IMR-90 (cell line): ENCODE measurements at regions not wholly inside any gene's neighbourhood (a gene's known extent, or its start where the extent isn't known, plus 50 kb on each side); places are given as distances from the start of the nearest gene placed in this dataset.

Source experiments
- ATAC-seq: fragments of 200-7000 bp; cut with Tn5 transposase; 2 replicates; pipeline ENCODE4 v1.9.1; 2020; ENCODE audit warnings: low read depth, mild to moderate bottlenecking, moderate library complexity
- BruUV-seq: library from RNA; stranded (reverse); fragments of 400-500 nt; replicated peaks from 2 replicates; lab custom pipeline; 2021; lab: Mats Ljungman, UMichigan
- CTCF ChIA-PET: fragments of 300-600 bp; formaldehyde crosslinking; extraction: SDS; loops from one replicate; lab custom pipeline; 2021; ENCODE audit warnings: antibody characterized with exemption; lab: Yijun Ruan, JAX
- POLR2A ChIA-PET: fragments of 300-600 bp; sonication (Branson Sonifier 250); formaldehyde crosslinking; loops from one replicate; lab custom pipeline; 2022; ENCODE audit warnings: antibody characterized with exemption; ENCODE audit not compliant: unreplicated experiment; lab: Charles Lee
- DNase-seq: peaks from one replicate; pipeline ENCODE4 v3.0.0; 2013
- H2AFZ ChIP-seq: replicated peaks from 2 replicates; pipeline ENCODE3; 2013; ENCODE audit warnings: low read length, mild to moderate bottlenecking; ENCODE audit not compliant: poor library complexity
- H2AK5ac ChIP-seq: 2 replicates; pipeline ENCODE4 v1.6.1; 2013; ENCODE audit warnings: low read depth, low read length, inconsistent platforms
- H2AK9ac ChIP-seq: replicated peaks from 2 replicates; pipeline ENCODE3; 2013; ENCODE audit warnings: mild to moderate bottlenecking, low read depth, low read length, moderate library complexity; ENCODE audit not compliant: poor library complexity
- H2BK120ac ChIP-seq: 2 replicates; pipeline ENCODE4 v1.6.1; 2013; ENCODE audit warnings: low read depth, low read length, inconsistent platforms
- H2BK15ac ChIP-seq: 3 replicates; pipeline ENCODE4 v1.6.1; 2013; ENCODE audit warnings: low read depth, low read length, inconsistent platforms
- H2BK20ac ChIP-seq: 2 replicates; pipeline ENCODE4 v1.6.1; 2013; ENCODE audit warnings: low read depth, mild to moderate bottlenecking, inconsistent platforms, low read length, moderate library complexity
- H2BK5ac ChIP-seq: 2 replicates; pipeline ENCODE4 v1.6.1; 2013; ENCODE audit warnings: mild to moderate bottlenecking, low read depth, low read length, inconsistent platforms; ENCODE audit not compliant: poor library complexity, severe bottlenecking
- H3K14ac ChIP-seq: replicated peaks from 2 replicates; pipeline ENCODE4 v1.6.1; 2013; ENCODE audit warnings: low read depth, low read length, inconsistent platforms
- H3K18ac ChIP-seq: 2 replicates; pipeline ENCODE4 v1.6.1; 2013; ENCODE audit warnings: low read depth, low read length, control low read depth
- H3K23ac ChIP-seq: 2 replicates; pipeline ENCODE4 v1.6.1; 2013; ENCODE audit warnings: low read depth, low read length, inconsistent platforms
- H3K27ac ChIP-seq: 2 replicates; pipeline ENCODE4 v1.5.1; 2013; ENCODE audit warnings: mild to moderate bottlenecking, control low read depth, low read length; ENCODE audit not compliant: insufficient read depth
- H3K27me3 ChIP-seq: 2 replicates; pipeline ENCODE4 v1.6.1; 2013; ENCODE audit warnings: low read length; ENCODE audit not compliant: control insufficient read depth, insufficient read depth
- H3K36me3 ChIP-seq: 2 replicates; pipeline ENCODE4 v1.6.1; 2013; ENCODE audit warnings: low read length, mixed read lengths; ENCODE audit not compliant: control insufficient read depth, insufficient read depth
- H3K4ac ChIP-seq: 2 replicates; pipeline ENCODE4 v1.6.1; 2013; ENCODE audit warnings: low read depth, low read length, inconsistent platforms
- H3K4me1 ChIP-seq: 2 replicates; pipeline ENCODE4 v1.6.1; 2013; ENCODE audit warnings: low read length, mixed read lengths; ENCODE audit not compliant: control insufficient read depth, insufficient read depth
- H3K4me2 ChIP-seq: 2 replicates; pipeline ENCODE4 v1.6.1; 2013; ENCODE audit warnings: low read depth, mild to moderate bottlenecking, control low read depth, low read length, moderate library complexity
- H3K4me3 ChIP-seq: 2 replicates; pipeline ENCODE4 v1.5.1; 2013; ENCODE audit warnings: low read depth, mild to moderate bottlenecking, control low read depth, low read length, moderate library complexity; ENCODE audit not compliant: insufficient read depth
- H3K56ac ChIP-seq: 2 replicates; pipeline ENCODE4 v1.6.1; 2013; ENCODE audit warnings: low read length, inconsistent platforms; ENCODE audit not compliant: insufficient read depth; ENCODE audit errors: extremely low read depth
- H3K79me1 ChIP-seq, 2 experiments: 2 replicates each; pipeline ENCODE4 v1.6.1; 2013; ENCODE audit warnings: low read length in 2 of 2, inconsistent platforms in 1 of 2, low read depth in 1 of 2
- H3K9ac ChIP-seq: 2 replicates; pipeline ENCODE4 v1.6.1; 2013; ENCODE audit warnings: low read depth, low read length, control low read depth
- H3K9me1 ChIP-seq: 2 replicates; pipeline ENCODE4 v1.6.1; 2013; ENCODE audit warnings: low read length, inconsistent platforms; ENCODE audit not compliant: insufficient read depth
- H3K9me3 ChIP-seq: 2 replicates; pipeline ENCODE4 v1.6.1; 2013; ENCODE audit warnings: low read length; ENCODE audit not compliant: control insufficient read depth, insufficient read depth
- H4K20me1 ChIP-seq: 2 replicates; pipeline ENCODE4 v1.6.1; 2013; ENCODE audit warnings: low read length, inconsistent platforms; ENCODE audit not compliant: insufficient read depth
- H4K5ac ChIP-seq: 2 replicates; pipeline ENCODE4 v1.6.1; 2013; ENCODE audit warnings: mild to moderate bottlenecking, low read depth, low read length, control low read depth
- H4K8ac ChIP-seq, 2 experiments: 2 replicates each; pipeline ENCODE4 v1.6.1; 2013; ENCODE audit warnings: low read depth in 2 of 2, low read length in 2 of 2, control low read depth in 1 of 2, inconsistent platforms in 1 of 2
- H4K91ac ChIP-seq: 2 replicates; pipeline ENCODE4 v1.6.1; 2013; ENCODE audit warnings: low read depth, low read length, inconsistent platforms; ENCODE audit not compliant: insufficient read depth
- ELK1 ChIP-seq: fragments of 150-350 bp; IDR thresholded peaks from 2 replicates; pipeline ENCODE4 v1.6.1; 2016; ENCODE audit warnings: low read depth, mild to moderate bottlenecking, low read length, moderate library complexity, borderline replicate concordance
- FOS ChIP-seq: fragments of 150-350 bp; IDR thresholded peaks from 2 replicates; pipeline ENCODE4 v1.6.1; 2016; ENCODE audit warnings: low read depth, low read length
- RFX5 ChIP-seq: IDR thresholded peaks from 2 replicates; pipeline ENCODE4 v1.8.0; 2012; ENCODE audit warnings: low read depth, mild to moderate bottlenecking, low read length, moderate library complexity
- WGBS, 2 experiments: methylation state at CpG; one replicate each; pipeline versions ENCODE4 v1.1.5 to v1.1.7; 2013; ENCODE audit warnings: missing lambda C conversion rate in 2 of 2; ENCODE audit not compliant: insufficient read length in 1 of 2; ENCODE audit errors: extremely low coverage in 2 of 2; 5-methylcytosine and 5-hydroxymethylcytosine counted together
- dilution Hi-C: fragments of 300-500 bp; cut with HindIII; formaldehyde crosslinking; loops from one replicate; pipeline ENCODE4 v1.14.3; 2018; ENCODE audit warnings: low sequenced_read_pairs; ENCODE audit not compliant: unreplicated experiment
- in situ Hi-C: fragments of 300-500 bp; cut with MboI; formaldehyde crosslinking; loops from 3 replicates; pipeline ENCODE4 v1.14.3; 2019; ENCODE audit warnings: low sequenced_read_pairs, inconsistent platforms, mixed read lengths
- intact Hi-C: fragments of 100-400 bp; cut with micrococcal nuclease; formaldehyde crosslinking; loops from 2 replicates; pipeline ENCODE4 v1.10.0; 2022

- Histone ChIP-seq H3K27ac (no peak overlapping the region), H3K14ac (0 out of 2 replicates have a peak overlapping the region, but pooled peaks have one; percentile 25), H3K56ac (no peak overlapping the region), H2BK15ac (0 out of 3 replicates have a peak overlapping the region, but pooled peaks have one; percentile 21), H4K5ac (no peak overlapping the region), H3K4me3 (no peak overlapping the region), H4K8ac (no peak overlapping the region), H3K4me2 (no peak overlapping the region; the same call in 1 of the 2 replicates), H3K23ac (no peak overlapping the region), H3K4me1 (peaks cover 3% of the 10 kb centered on the region; the same call in 1 of the 2 replicates), H2AK5ac (no peak overlapping the region), H2AK9ac (no peak overlapping the region), H3K18ac (no peak overlapping the region), H3K36me3 (no peaks in the 10 kb centered on the region), H2BK120ac (no peak overlapping the region), H3K9me1 (no peaks in the 10 kb centered on the region), H3K9me3 (no peaks in the 10 kb centered on the region), H2BK5ac (no peak overlapping the region), H2BK20ac (no peak overlapping the region), H4K91ac (no peak overlapping the region), H3K27me3 (peaks cover 3% of the 10 kb centered on the region), H3K79me1 (no peaks in the 10 kb centered on the region), H4K20me1 (no peaks in the 10 kb centered on the region), H3K4ac (peak overlapping the region; percentile 50; the same call in 1 of the 2 replicates), H2AFZ (no peak overlapping the region), H3K9ac (no peak overlapping the region)
- DNase-seq: peak; percentile 34
- dilution Hi-C loops (no loop called here), intact Hi-C loops (no loop called here), in situ Hi-C loops (no loop called here)
- no peak for TF ChIP-seq RFX5
- TF ChIP-seq ELK1: no peak
- TF ChIP-seq FOS: no peak
- ChIA-PET CTCF (no interaction called here), POLR2A (no interaction called here)
- ATAC-seq: no peak
- BruUV-seq: no TSS peak
- WGBS, 2 experiments: no CpG with 5 or more reads among the region's 2 CpGs
These were observed 308.1 kb upstream of the COL8A1 start for GRCh38 chr3:99330281-99330680.
